ENCODE measurements at regions not wholly inside any gene's neighbourhood (a gene's known extent, or its start where the extent isn't known, plus 50 kb on each side); places are given as distances from the start of the nearest gene placed in this dataset.
"Not testable (repeated sequence)": the region's sequence is repeated elsewhere in the genome, so short reads cannot be mapped to it uniquely, and the experiment has no call there.

- no peaks in the 10 kb centered on the region for H3K36me3 ChIP-seq (ENCODE audit: insufficient read depth)
- DNase-seq (ENCODE audit: extremely low spot score), result no peak
- WGBS, result 50% methylated on average over 4 of the region's 4 CpGs
- H3K27ac ChIP-seq (ENCODE audit: low read depth), result no peak overlapping the region
- H3K4me1 ChIP-seq (ENCODE audit: insufficient read depth), result no peaks in the 10 kb centered on the region
- no peak overlapping the region for H3K4me3 ChIP-seq (ENCODE audit: low read depth, low read length)
Measured at GRCh38 chr17:71011391-71011790, 842.1 kb downstream of the KCNJ2 start.

- WGBS, result 96% methylated on average over 1 of the region's 1 CpG
- H3K4me3 ChIP-seq (ENCODE audit: low read depth, low read length), result no peak overlapping the region
Measured at GRCh38 chr17:71019699-71020098, 850.4 kb downstream of the KCNJ2 start.

GRCh38 chr17:71022758-71023157, 853.4 kb downstream of the KCNJ2 start:
- H3K36me3 ChIP-seq (ENCODE audit: insufficient read depth), result no peaks in the 10 kb centered on the region
- WGBS, result 65% methylated on average over 3 of the region's 3 CpGs
- H3K4me1 ChIP-seq (ENCODE audit: insufficient read depth), result no peaks in the 10 kb centered on the region
- no peak overlapping the region for H3K4me3 ChIP-seq (ENCODE audit: low read depth, low read length)
- no peak overlapping the region for H3K27ac ChIP-seq (ENCODE audit: low read depth)
- DNase-seq (ENCODE audit: extremely low spot score), result no peak

More at GRCh38 chr17:71019699-71020098, 850.4 kb downstream of the KCNJ2 start:
- Histone ChIP-seq H3K27ac (ENCODE audit: low read depth) (no peak overlapping the region), H3K4me1 (ENCODE audit: insufficient read depth) (no peaks in the 10 kb centered on the region), H3K36me3 (ENCODE audit: insufficient read depth) (no peaks in the 10 kb centered on the region)
- no peak for DNase-seq (ENCODE audit: extremely low spot score)

DNA sequence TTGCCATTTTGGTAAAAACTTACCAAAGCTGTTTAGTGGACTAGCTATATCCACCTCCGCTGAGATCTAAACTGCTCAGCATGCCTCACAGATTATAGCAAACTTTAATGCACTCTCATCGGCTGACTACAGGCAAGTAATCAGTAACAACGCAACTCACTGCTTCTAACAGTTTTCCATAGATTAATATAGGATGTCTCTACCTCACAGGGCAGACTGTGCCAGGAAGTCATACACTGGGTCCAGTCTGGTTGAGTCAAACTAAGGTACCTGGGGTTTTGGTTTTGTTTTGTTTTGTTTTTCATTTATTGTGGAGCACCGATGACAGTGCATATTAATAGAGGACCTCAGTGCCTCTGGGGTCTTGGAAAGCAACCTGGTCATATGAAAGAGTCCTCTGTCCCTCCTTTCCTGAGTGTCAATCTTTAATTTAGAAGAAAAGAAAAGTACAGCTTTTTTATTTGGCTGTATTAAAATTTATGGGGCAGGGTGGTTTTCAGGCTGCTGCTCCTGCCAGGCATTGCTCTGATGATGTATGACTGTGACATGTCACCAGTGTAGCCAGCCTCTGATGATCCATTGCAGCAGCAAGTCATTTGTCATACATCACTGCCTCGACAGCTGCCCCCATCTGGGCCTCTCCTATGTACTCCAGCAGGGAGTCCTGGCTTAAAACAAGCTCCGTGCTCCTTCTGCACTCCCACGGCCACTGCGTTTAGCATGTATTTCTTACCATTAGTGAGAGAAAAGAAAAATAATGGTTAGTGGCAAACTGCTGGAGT, 854.1 kb downstream of the KCNJ2 start:
- no peak for DNase-seq (ENCODE audit: extremely low spot score)
- Histone ChIP-seq H3K4me1 (ENCODE audit: insufficient read depth) (no peaks in the 10 kb centered on the region), H3K36me3 (ENCODE audit: insufficient read depth) (no peaks in the 10 kb centered on the region), H3K4me3 (ENCODE audit: low read depth, low read length) (no peak overlapping the region), H3K27ac (ENCODE audit: low read depth) (no peak overlapping the region)
- whole genome bisulfite sequencing, result 36% methylated on average over 8 of the region's 8 CpGs

- Histone ChIP-seq H3K4me3 (ENCODE audit: low read depth, low read length) (no peak overlapping the region), H3K27ac (ENCODE audit: low read depth) (no peak overlapping the region), H3K36me3 (ENCODE audit: insufficient read depth) (no peaks in the 10 kb centered on the region), H3K4me1 (ENCODE audit: insufficient read depth) (no peaks in the 10 kb centered on the region)
- WGBS, result 41% methylated on average over 3 of the region's 3 CpGs
- DNase-seq (ENCODE audit: extremely low spot score), result no peak
Measured at GRCh38 chr17:71024172-71024571, 854.8 kb downstream of the KCNJ2 start.

GRCh38 chr17:71024969-71025368, 855.6 kb downstream of the KCNJ2 start:
- 68% methylated on average over 2 of the region's 2 CpGs for WGBS
- H3K36me3 ChIP-seq (ENCODE audit: insufficient read depth), result no peaks in the 10 kb centered on the region
- no peak for DNase-seq (ENCODE audit: extremely low spot score)
- no peak overlapping the region for H3K27ac ChIP-seq (ENCODE audit: low read depth)
- no peak overlapping the region for H3K4me3 ChIP-seq (ENCODE audit: low read depth, low read length)
- no peaks in the 10 kb centered on the region for H3K4me1 ChIP-seq (ENCODE audit: insufficient read depth)

GRCh38 chr17:71029246-71029645, 859.9 kb downstream of the KCNJ2 start:
- Histone ChIP-seq H3K27ac (ENCODE audit: low read depth) (no peak overlapping the region), H3K4me1 (ENCODE audit: insufficient read depth) (no peaks in the 10 kb centered on the region), H3K4me3 (ENCODE audit: low read depth, low read length) (no peak overlapping the region), H3K36me3 (ENCODE audit: insufficient read depth) (no peaks in the 10 kb centered on the region)
- DNase-seq (ENCODE audit: extremely low spot score), result no peak

DNA sequence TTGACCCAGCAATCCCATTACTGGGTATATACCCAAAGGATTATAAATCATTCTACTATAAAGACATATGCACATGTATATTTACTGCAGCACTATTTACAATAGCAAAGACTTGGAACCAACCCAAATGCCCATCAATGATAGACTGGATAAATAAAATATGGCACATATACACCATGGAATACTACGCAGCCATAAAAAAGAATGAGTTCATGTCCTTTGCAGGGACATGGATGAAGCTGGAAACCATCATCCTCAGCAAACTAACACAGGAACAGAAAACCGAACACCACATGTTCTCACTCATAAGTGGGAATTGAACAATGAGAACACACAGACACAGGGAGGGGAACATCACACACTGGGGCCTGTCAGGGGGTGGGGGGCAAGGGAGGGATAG, 862.0 kb downstream of the KCNJ2 start:
- DNase-seq (ENCODE audit: extremely low spot score); H3K4me3 ChIP-seq (ENCODE audit: low read depth, low read length); H3K36me3 ChIP-seq (ENCODE audit: insufficient read depth); H3K27ac ChIP-seq (ENCODE audit: low read depth); H3K4me1 ChIP-seq (ENCODE audit: insufficient read depth): not testable (repeated sequence)
- 95% methylated on average over 2 of the region's 2 CpGs for WGBS

DNA sequence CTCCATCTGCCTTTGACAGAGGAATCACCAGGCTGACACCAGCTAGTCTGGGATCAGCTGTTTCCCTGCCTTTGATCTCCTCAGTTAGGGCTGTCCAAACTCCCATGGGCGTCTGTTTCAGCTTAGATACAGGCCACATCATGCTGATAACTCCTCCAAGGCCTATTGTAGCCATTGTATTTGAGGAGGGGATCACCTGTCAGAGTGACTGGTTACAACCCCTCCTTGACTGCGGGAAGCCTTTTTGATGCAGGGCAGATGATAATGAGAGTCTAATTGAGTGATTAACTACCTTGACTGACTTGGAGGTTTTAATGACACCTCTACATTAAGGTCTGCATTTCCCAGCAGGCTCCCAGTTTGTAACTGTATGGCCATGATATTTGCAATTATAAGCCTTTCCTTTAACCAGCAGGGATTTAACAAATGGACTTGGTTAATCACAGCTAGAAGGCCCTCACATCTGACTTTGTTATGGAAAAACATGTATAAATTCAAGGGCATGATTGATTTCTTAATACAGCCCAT, 863.5 kb downstream of the KCNJ2 start:
- 44% methylated on average over 2 of the region's 2 CpGs for WGBS
- Histone ChIP-seq H3K36me3 (ENCODE audit: insufficient read depth) (no peaks in the 10 kb centered on the region), H3K27ac (ENCODE audit: low read depth) (no peak overlapping the region), H3K4me3 (ENCODE audit: low read depth, low read length) (no peak overlapping the region), H3K4me1 (ENCODE audit: insufficient read depth) (no peaks in the 10 kb centered on the region)
- DNase-seq (ENCODE audit: extremely low spot score), result no peak

DNA sequence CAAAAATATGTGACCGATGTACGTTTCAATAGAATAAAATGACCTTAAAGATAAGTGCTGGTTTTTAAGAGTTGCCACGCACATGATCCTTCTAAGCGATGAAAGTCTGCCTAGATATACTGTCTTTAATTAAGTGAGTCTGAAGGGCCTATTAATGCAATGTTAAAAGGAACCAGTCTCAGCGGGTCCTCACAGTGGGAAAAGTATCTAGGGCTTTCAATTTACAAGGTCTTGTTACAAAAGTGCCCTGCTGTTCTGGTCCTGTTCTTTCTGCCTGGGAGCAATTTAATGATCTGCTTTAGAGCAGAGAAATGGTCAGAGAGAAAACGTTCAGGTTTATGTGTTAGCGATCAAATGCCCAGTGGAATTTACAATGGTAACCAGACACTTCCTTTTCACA, 864.0 kb downstream of the KCNJ2 start:
- no peak for DNase-seq (ENCODE audit: extremely low spot score)
- Histone ChIP-seq H3K4me1 (ENCODE audit: insufficient read depth) (no peaks in the 10 kb centered on the region), H3K27ac (ENCODE audit: low read depth) (no peak overlapping the region), H3K36me3 (ENCODE audit: insufficient read depth) (no peaks in the 10 kb centered on the region), H3K4me3 (ENCODE audit: low read depth, low read length) (no peak overlapping the region)
- WGBS, result 34% methylated on average over 7 of the region's 7 CpGs

DNA sequence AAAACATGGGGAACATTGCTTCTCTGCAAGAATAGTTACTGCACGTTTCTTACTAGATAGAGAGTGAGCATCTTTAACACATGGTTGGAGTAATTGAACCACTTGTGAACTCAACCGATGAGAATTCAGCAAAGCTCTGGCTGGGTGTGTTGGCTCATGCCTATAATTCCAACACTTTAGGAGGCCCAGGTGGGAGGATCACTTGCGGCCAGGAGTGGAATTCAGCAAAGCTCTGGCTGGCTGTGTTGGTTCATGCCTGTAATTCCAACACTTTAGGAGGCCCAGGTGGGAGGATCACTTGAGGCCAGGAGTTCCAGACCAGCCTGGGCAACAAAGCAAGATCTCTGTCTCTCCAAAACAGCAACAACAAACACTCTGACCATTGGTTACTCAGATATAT, 865.9 kb downstream of the KCNJ2 start:
- DNase-seq (ENCODE audit: extremely low spot score), result no peak
- Histone ChIP-seq H3K27ac (ENCODE audit: low read depth) (no peak overlapping the region), H3K4me1 (ENCODE audit: insufficient read depth) (no peaks in the 10 kb centered on the region), H3K36me3 (ENCODE audit: insufficient read depth) (no peaks in the 10 kb centered on the region), H3K4me3 (ENCODE audit: low read depth, low read length) (no peak overlapping the region)
- WGBS, result 83% methylated on average over 3 of the region's 3 CpGs

DNA sequence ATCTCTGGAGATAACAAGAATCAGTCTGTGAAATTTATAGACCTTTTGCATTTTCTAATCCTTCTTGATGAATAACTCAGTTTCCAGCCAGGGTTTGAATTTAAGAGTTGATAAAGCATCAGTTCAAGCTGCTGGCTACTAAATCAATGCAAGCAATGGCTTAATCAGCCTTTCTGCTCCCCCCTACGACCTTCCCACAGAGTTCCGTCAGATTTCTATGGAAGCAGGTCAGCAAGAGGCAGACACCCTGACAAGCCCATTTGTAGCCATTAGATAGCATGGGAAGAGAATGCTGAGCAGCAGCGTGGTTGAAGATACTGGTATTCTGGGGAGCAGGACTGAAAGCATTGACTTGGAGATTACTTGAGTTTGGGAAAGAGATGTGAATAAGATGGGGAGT, 868.1 kb downstream of the KCNJ2 start:
- 36% methylated on average over 3 of the region's 3 CpGs for WGBS
- DNase-seq (ENCODE audit: extremely low spot score), result no peak
- no peaks in the 10 kb centered on the region for H3K36me3 ChIP-seq (ENCODE audit: insufficient read depth)
- no peak overlapping the region for H3K27ac ChIP-seq (ENCODE audit: low read depth)
- H3K4me1 ChIP-seq (ENCODE audit: insufficient read depth), result no peaks in the 10 kb centered on the region
- no peak overlapping the region for H3K4me3 ChIP-seq (ENCODE audit: low read depth, low read length)

DNA sequence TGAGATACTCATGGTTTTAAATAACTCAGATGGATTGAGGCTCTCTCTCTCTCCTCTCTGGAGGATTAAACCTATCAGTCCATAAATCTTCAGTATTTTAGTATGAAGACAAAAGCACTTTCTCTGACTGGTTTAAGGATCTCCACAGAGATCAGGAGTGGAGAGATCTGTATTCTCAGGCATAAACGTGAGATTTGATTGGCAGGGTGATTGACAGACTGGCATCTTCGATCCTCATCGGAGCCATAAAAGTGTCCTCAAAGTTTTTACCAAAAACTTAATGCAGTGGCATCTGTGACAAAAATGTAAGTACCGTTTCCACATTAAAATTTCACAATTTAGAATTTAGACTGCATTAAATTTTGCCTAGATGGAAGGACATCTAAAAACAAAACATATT, 870.1 kb downstream of the KCNJ2 start:
- no peak overlapping the region for H3K27ac ChIP-seq (ENCODE audit: low read depth)
- H3K36me3 ChIP-seq (ENCODE audit: insufficient read depth), result peaks cover 2% of the 10 kb centered on the region
- H3K4me1 ChIP-seq (ENCODE audit: insufficient read depth), result no peaks in the 10 kb centered on the region
- WGBS, result 68% methylated on average over 4 of the region's 4 CpGs
- DNase-seq (ENCODE audit: extremely low spot score), result no peak
- H3K4me3 ChIP-seq (ENCODE audit: low read depth, low read length), result no peak overlapping the region

- no peak for DNase-seq (ENCODE audit: extremely low spot score)
- H3K36me3 ChIP-seq (ENCODE audit: insufficient read depth), result no peaks in the 10 kb centered on the region
- no peak overlapping the region for H3K27ac ChIP-seq (ENCODE audit: low read depth)
- H3K4me3 ChIP-seq (ENCODE audit: low read depth, low read length), result no peak overlapping the region
- H3K4me1 ChIP-seq (ENCODE audit: insufficient read depth), result no peaks in the 10 kb centered on the region
- WGBS, result 82% methylated on average over 1 of the region's 1 CpG
Measured at GRCh38 chr17:71052971-71053370, 883.6 kb downstream of the KCNJ2 start.

Measured in urinary bladder (tissue), 3 donors.